Endothelial cell (in vitro differentiated cells): ENCODE measurements at regions not wholly inside any gene's neighbourhood (a gene's known extent, or its start where the extent isn't known, plus 50 kb on each side); places are given as distances from the start of the nearest gene placed in this dataset.

Experiments used
- DNase-seq: peaks from one replicate; pipeline ENCODE4 v3.0.0; 2021; ENCODE audit warnings: low spot score
- H3K27ac Mint-ChIP-seq: one replicate; pipeline ENCODE4 v1.8.0; 2021; ENCODE audit warnings: mixed read lengths, inconsistent platforms; ENCODE audit not compliant: unreplicated experiment
- H3K27me3 Mint-ChIP-seq: one replicate; pipeline ENCODE4 v1.8.0; 2021; ENCODE audit warnings: mild to moderate bottlenecking, moderate library complexity, mixed read lengths, inconsistent platforms; ENCODE audit not compliant: unreplicated experiment
- H3K36me3 Mint-ChIP-seq: one replicate; pipeline ENCODE4 v1.8.0; 2021; ENCODE audit warnings: mild to moderate bottlenecking, low read depth, mixed read lengths, inconsistent platforms; ENCODE audit not compliant: unreplicated experiment
- H3K4me1 Mint-ChIP-seq: one replicate; pipeline ENCODE4 v1.8.0; 2021; ENCODE audit warnings: mild to moderate bottlenecking, mixed read lengths, inconsistent platforms; ENCODE audit not compliant: unreplicated experiment
- H3K4me3 Mint-ChIP-seq: one replicate; pipeline ENCODE4 v1.8.0; 2021; ENCODE audit warnings: mild to moderate bottlenecking, mixed read lengths, inconsistent platforms; ENCODE audit not compliant: unreplicated experiment
- H3K9me3 Mint-ChIP-seq: one replicate; pipeline ENCODE4 v1.8.0; 2021; ENCODE audit warnings: mixed read lengths, inconsistent platforms; ENCODE audit not compliant: unreplicated experiment
- CTCF ChIP-seq: fragments of 200-600 bp; sonication (generic); IDR thresholded peaks from one replicate; pipeline ENCODE4 v1.5.0; 2021; ENCODE audit warnings: antibody characterized with exemption; ENCODE audit not compliant: unreplicated experiment

GRCh38 chr22:41023299-41023623 lies 69.1 kb upstream of the EP300 start:
- Mint-ChIP-seq H3K27me3 (peaks cover 13% of the 10 kb centered on the region), H3K9me3 (no peaks in the 10 kb centered on the region), H3K36me3 (no peaks in the 10 kb centered on the region), H3K4me3 (peak overlapping the region; percentile 79), H3K27ac (peak overlapping the region; percentile 89), H3K4me1 (peaks cover 17% of the 10 kb centered on the region)
- no peak for DNase-seq
- no peak for TF ChIP-seq CTCF

GRCh38 chr22:41028841-41029240 lies 63.6 kb upstream of the EP300 start:
- no peak for DNase-seq
- H3K36me3 Mint-ChIP-seq, result no peaks in the 10 kb centered on the region
- no peak for TF ChIP-seq CTCF
- H3K9me3 Mint-ChIP-seq, result no peaks in the 10 kb centered on the region
- H3K4me3 Mint-ChIP-seq, result no peak overlapping the region
- no peak overlapping the region for H3K27ac Mint-ChIP-seq
- H3K27me3 Mint-ChIP-seq, result no peaks in the 10 kb centered on the region
- H3K4me1 Mint-ChIP-seq, result no peaks in the 10 kb centered on the region

GRCh38 chr22:41030891-41031290 lies 61.5 kb upstream of the EP300 start:
- H3K9me3 Mint-ChIP-seq, result no peaks in the 10 kb centered on the region
- H3K4me1 Mint-ChIP-seq, result peaks cover 13% of the 10 kb centered on the region
- no peak for TF ChIP-seq CTCF
- H3K27ac Mint-ChIP-seq, result no peak overlapping the region
- DNase-seq, result no peak
- H3K27me3 Mint-ChIP-seq, result peaks cover 2% of the 10 kb centered on the region
- H3K4me3 Mint-ChIP-seq, result no peak overlapping the region
- H3K36me3 Mint-ChIP-seq, result no peaks in the 10 kb centered on the region

- TF ChIP-seq CTCF, result no peak
- no peak overlapping the region for H3K27ac Mint-ChIP-seq
Observed at GRCh38 chr22:41034706-41035105, 57.7 kb upstream of the EP300 start.

GRCh38 chr22:41036924-41037323 lies 55.5 kb upstream of the EP300 start:
- H3K36me3 Mint-ChIP-seq, result no peaks in the 10 kb centered on the region
- H3K9me3 Mint-ChIP-seq, result no peaks in the 10 kb centered on the region

More at GRCh38 chr22:41034706-41035105, 57.7 kb upstream of the EP300 start:
- H3K4me1 Mint-ChIP-seq, result peaks cover 16% of the 10 kb centered on the region
- peaks cover 2% of the 10 kb centered on the region for H3K27me3 Mint-ChIP-seq
- H3K4me3 Mint-ChIP-seq, result no peak overlapping the region
- H3K9me3 Mint-ChIP-seq, result no peaks in the 10 kb centered on the region
- no peak for DNase-seq
- H3K36me3 Mint-ChIP-seq, result no peaks in the 10 kb centered on the region

More at GRCh38 chr22:41036924-41037323, 55.5 kb upstream of the EP300 start:
- no peak for DNase-seq
- TF ChIP-seq CTCF, result no peak
- Mint-ChIP-seq H3K27ac (no peak overlapping the region), H3K27me3 (peaks cover 2% of the 10 kb centered on the region), H3K4me3 (no peak overlapping the region), H3K4me1 (peaks cover 16% of the 10 kb centered on the region)
